Activated T-cell treated with anti-CD3 and anti-CD28 coated beads for 24 hours (primary cell): ENCODE measurements at regions not wholly inside any gene's neighbourhood (a gene's known extent, or its start where the extent isn't known, plus 50 kb on each side); places are given as distances from the start of the nearest gene placed in this dataset.

Source experiments
- DNase-seq: peaks from one replicate; pipeline ENCODE4 v3.0.0-alpha.2; 2020; ENCODE audit warnings: low read depth

DNA sequence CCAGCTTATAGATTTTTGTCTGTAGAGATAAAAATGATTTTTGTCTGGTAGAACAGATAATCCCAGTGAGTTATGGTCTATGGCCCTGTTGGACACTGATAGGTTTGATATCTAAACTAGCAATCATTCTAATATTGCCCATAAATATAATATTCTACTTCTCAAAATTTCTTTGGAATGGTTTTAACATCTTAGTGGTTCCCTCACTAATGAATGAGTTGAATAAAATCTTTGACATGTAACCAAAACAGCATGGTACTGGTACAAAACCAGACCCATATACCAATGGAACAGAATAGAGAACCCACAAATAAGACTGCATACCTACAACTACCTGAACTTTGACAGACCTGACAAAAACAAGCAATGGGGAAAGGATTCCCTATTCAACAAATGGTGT lies 219.7 kb downstream of the SEC61B start:
- no peak for DNase-seq

DNA sequence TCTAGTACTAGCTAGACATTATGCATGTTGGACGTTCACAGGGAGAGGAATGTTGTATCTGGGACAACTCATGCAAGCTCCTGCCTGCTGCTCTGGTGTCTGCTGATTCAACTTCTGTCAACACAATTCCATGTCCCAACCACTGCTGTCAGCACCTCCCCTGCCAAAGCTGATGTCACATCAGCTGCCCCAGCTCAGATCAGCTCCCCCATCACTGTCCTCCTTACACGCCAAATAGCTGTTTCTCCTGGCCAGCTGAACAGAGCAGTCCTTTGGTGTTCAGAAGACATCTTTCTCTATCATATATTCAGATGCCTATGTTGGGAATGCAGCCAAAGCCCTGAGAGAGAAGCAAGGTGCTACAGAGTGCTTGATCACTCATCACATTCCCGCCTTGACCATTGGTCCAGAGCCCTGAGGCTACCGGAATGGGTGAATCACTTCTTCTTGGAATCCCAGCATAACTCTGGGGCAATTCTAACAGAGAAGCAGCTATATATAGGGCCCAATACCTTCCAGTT lies 223.3 kb downstream of the SEC61B start:
- no peak for DNase-seq

GRCh38 chr9:99445920-99446319 lies 223.8 kb downstream of the SEC61B start:
- DNase-seq: no peak

DNA sequence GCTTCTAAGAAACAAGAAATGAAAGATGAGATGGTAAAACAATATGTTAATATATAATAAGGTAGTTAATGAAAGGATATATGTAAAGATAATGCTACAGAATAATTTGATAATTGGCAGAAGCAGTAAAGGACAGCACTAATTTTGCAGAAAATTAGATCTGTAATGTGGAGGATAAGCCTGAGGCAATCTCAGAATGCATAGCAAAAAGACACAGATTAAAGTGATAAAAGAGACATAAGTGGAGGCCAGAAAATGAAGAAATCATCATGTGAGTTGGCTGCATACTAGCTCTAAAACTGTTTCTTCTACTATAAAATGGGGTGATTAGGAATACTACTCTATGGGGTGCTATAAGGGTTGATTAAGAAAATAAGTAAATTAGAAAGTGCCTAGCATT lies 225.9 kb downstream of the SEC61B start:
- DNase-seq: no peak

GRCh38 chr9:99449726-99450125 lies 227.6 kb downstream of the SEC61B start:
- DNase-seq: no peak

GRCh38 chr9:99451112-99451606 lies 229.1 kb downstream of the SEC61B start:
- no peak for DNase-seq

- no peak for DNase-seq
Observed at GRCh38 chr9:99457406-99457805, 235.3 kb downstream of the SEC61B start.

- DNase-seq: no peak
Observed at GRCh38 chr9:99457981-99458380, 235.9 kb downstream of the SEC61B start.

GRCh38 chr9:99459919-99460318 lies 237.8 kb downstream of the SEC61B start:
- no peak for DNase-seq

DNA sequence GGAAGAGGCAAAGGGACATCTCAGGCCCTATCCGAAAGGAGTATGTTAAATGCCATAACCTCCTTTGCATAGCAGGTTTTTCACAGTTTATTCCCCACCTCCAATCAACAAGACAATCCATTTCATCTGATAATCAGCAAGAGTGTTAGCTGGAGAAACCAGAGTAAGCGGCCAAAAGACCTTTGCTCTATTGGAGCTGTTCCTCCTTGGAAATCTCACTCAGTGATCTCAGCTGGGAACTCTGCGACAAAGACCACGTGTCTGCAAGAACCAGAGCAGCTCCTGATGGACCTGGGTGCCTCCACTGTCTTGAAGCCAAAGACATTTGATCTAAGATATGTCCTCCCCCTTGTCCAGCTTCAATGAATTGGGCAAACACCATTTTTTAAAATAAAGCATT lies 241.0 kb downstream of the SEC61B start:
- no peak for DNase-seq

DNA sequence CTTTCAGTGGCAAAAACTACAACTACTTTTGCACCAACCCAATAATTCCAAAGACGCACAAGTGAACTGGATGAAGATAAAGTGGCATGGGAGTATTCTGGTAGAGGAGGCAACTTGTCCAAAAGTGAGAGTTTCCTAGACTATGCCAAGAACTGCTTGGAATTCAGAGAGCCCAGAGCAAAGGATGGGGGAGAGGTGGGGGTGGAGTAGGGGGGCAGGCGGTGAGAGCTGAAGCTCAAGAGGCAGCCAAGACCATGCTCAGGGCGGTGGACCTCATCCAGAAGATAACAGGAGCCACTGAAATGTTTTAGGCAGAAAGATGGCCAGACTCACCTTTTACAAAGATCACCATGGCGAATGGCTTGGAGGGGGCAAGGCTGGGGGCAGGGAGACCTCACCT lies 242.5 kb downstream of the SEC61B start:
- no peak for DNase-seq

- no peak for DNase-seq
Observed at GRCh38 chr9:99465231-99465907, 243.3 kb downstream of the SEC61B start.

DNA sequence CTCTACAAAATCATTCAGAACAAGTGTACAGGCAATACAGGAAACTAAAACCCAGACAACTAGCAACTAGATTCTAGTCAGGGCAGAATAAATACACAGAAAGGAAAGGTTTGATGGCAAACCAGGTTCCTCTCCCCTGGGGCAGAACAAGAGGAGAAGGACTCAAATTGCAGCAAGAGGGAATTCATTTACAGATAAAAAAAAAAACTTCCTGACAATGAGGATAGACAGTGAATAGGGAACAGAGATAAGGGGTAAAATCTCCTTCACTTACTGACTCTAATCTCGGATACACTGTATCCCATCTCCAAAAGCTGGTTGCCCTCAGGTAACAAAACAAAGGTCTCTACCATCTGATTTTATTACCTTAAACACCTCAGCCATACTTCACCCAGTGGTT lies 244.0 kb downstream of the SEC61B start:
- no peak for DNase-seq

- no peak for DNase-seq
Observed at GRCh38 chr9:99466781-99467180, 244.7 kb downstream of the SEC61B start.

- no peak for DNase-seq
Observed at GRCh38 chr9:99471033-99471432, 249.0 kb downstream of the SEC61B start.

- no peak for DNase-seq
Observed at GRCh38 chr9:99472240-99472915, 250.3 kb downstream of the SEC61B start.

DNA sequence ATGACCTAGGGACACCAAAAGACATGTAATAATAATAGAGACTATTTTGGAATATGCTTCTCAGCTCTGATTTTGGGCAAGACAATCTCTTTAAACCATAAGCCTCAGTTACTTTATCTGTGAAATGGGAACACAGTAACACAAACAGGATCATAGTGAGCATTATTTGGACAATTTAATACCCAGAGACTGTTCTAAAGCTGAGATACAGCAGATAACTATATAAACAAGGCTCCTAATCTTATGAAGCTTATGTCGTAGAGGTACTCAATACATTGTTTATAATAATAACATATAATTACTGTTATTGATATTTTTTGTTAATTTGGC lies 250.8 kb downstream of the SEC61B start:
- DNase-seq: no peak

DNA sequence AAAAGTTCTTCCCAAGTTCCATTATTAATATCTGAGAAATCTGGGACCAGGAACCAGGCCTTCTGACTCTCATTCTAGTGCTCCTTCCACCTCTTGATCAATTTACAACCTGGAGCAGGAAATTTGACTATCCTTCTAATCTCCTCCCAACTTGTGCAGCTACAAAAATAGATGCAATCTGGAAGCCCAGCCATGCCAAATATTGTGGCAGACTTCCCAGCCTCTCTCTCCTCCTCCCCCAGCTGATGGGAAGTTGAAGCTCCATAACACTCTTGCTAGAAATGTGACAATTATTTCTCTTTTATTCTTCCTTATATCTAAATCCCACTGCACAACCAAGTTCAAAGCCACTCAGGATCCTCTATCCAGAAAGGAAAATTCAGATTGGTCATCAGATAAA lies 252.1 kb downstream of the SEC61B start:
- no peak for DNase-seq

- DNase-seq: no peak
Observed at GRCh38 chr9:99475401-99476065, 253.5 kb downstream of the SEC61B start.

DNA sequence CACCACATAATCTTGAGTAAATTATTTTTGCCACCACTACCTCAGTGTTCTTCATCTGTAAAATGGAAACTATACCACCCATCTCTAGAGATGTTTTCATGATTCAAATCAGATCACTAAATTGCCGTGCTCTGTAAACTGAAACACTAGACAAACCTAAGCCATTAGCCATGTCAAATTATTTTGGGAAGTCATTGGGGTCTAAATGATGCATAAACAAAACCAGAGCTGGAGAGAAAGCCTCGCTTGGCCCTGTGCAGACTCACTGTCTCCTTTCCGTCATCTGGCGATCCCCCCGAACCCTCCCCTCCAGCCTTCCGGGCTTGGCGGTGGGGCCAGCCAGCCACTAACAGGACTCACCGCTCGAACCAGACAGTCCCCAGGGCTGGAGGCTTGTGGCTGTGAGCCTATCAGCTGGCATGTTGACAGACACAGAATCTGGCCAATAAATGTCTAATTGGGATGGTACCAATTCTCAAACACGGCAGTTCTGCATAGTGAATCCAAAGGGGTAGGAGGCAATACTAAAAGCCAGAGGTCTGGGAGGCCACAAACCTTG lies 256.5 kb downstream of the SEC61B start:
- DNase-seq: no peak

DNA sequence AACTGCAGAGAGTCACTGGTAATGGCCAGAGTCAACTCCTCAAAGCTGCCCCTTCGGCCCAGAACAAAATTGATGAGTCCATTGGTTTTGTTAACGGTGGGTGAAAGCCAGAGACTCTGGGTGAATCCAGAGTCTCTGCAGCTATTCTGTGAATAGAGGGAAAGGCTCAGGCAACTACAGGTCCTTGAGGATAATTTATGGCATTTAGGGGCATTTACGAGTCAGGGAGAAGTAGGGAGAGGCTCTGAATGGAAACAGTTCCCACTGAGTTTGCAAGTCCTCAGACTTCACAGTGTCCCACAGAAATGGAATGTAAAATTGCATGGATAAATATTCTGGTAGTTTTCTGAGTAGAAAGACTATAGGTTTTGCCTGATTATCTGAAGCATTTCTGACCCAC lies 257.8 kb downstream of the SEC61B start:
- no peak for DNase-seq

GRCh38 chr9:99485459-99485858 lies 263.4 kb downstream of the SEC61B start:
- no peak for DNase-seq

DNA sequence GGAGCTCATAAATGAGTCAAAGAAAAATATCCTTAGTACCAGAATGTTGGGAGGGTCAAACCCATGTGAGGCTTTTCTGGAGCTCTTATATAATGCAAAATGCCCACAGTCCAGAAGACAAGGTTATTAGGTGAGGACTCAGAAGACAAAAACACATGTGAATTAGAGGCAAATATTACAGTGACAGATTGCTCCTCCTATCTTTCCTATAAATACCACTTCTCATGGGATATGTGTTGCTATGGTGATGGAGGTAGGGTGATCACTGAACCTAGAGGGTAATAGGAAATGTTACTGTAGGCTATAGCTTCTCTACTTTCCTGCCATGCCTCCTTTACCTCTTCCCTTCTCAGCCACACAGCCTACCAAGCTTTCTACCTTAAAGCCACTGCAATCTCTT lies 264.6 kb downstream of the SEC61B start:
- no peak for DNase-seq
